ENCODE measurements at regions not wholly inside any gene's neighbourhood (a gene's known extent, or its start where the extent isn't known, plus 50 kb on each side); places are given as distances from the start of the nearest gene placed in this dataset.

GRCh38 chr22:22813126-22814075, 74.2 kb upstream of the IGLL5 start:
- ChIA-PET POLR2A (ENCODE audit: low non-redundant PET) (no interaction called here), CTCF (no interaction called here)
- TF ChIP-seq CTCF (conservative IDR thresholded peaks at IDR 0.05; ENCODE audit: low read depth) = no peak
- no peak for DNase-seq (ENCODE audit: low spot score)
- no peak overlapping the region for H3K27ac ChIP-seq

GRCh38 chr22:22814666-22815396, 72.8 kb upstream of the IGLL5 start:
- no peak for DNase-seq (ENCODE audit: low spot score)
- TF ChIP-seq CTCF (conservative IDR thresholded peaks at IDR 0.05; ENCODE audit: low read depth) = no peak
- H3K27ac ChIP-seq = no peak overlapping the region
- CTCF ChIA-PET = no interaction called here
- POLR2A ChIA-PET (ENCODE audit: low non-redundant PET) = no interaction called here

GRCh38 chr22:22815397-22816170, 72.0 kb upstream of the IGLL5 start:
- ChIA-PET CTCF (interaction anchor here (0.7 kb wide), 1 partner anchor 13 kb away, joined by 3 read pairs; no protein-coding TSS in a partner anchor), POLR2A (ENCODE audit: low non-redundant PET) (no interaction called here)
- no peak overlapping the region for H3K27ac ChIP-seq
- no peak for DNase-seq (ENCODE audit: low spot score)
- TF ChIP-seq CTCF (conservative IDR thresholded peaks at IDR 0.05; ENCODE audit: low read depth) = no peak

- no peak overlapping the region for H3K27ac ChIP-seq
- no peak for DNase-seq (ENCODE audit: low spot score)
- TF ChIP-seq CTCF (conservative IDR thresholded peaks at IDR 0.05; ENCODE audit: low read depth) = no peak
- CTCF ChIA-PET = no interaction called here
- POLR2A ChIA-PET (ENCODE audit: low non-redundant PET) = no interaction called here
Measured at GRCh38 chr22:22816171-22816514, 71.5 kb upstream of the IGLL5 start.

GRCh38 chr22:22816766-22817410, 70.7 kb upstream of the IGLL5 start:
- ChIA-PET CTCF (no interaction called here), POLR2A (ENCODE audit: low non-redundant PET) (no interaction called here)
- no peak for TF ChIP-seq CTCF (conservative IDR thresholded peaks at IDR 0.05; ENCODE audit: low read depth)
- no peak for DNase-seq (ENCODE audit: low spot score)
- H3K27ac ChIP-seq = no peak overlapping the region

All from RWPE1 (cell line).